Spleen (tissue), 11 donors: ENCODE measurements at regions not wholly inside any gene's neighbourhood (a gene's known extent, or its start where the extent isn't known, plus 50 kb on each side); places are given as distances from the start of the nearest gene placed in this dataset.

Experiments
- DNase-seq: peaks from one replicate; pipeline ENCODE4 v3.0.0-alpha.2; 2020
- H3K27ac ChIP-seq, 8 donors: fragments of 200-600 bp; sonication (generic) in 7 of 8; 1 replicate in 4 of 8; 2 replicates in 4 of 8; pipeline versions ENCODE4 v1.5.0 to v1.8.0; 2016 to 2021; ENCODE audit warnings: inconsistent platforms in 4 of 8, mild to moderate bottlenecking in 4 of 8, moderate library complexity in 1 of 8
- H3K27me3 ChIP-seq, 7 donors: fragments of 200-600 bp; sonication (generic) in 6 of 7; replicated peaks in 1 of 7; 1 replicate in 4 of 7; 2 replicates in 3 of 7; pipeline versions ENCODE4 v1.5.0 to v1.8.0; 2016 to 2021; ENCODE audit warnings: inconsistent platforms in 3 of 7, mild to moderate bottlenecking in 1 of 7
- H3K36me3 ChIP-seq, 6 donors: fragments of 200-600 bp; sonication (generic) in 5 of 6; 1 replicate in 4 of 6; 2 replicates in 2 of 6; pipeline versions ENCODE4 v1.5.0 to v1.8.0; 2016 to 2021; ENCODE audit warnings: inconsistent platforms in 2 of 6
- H3K4me1 ChIP-seq, 6 donors: fragments of 200-600 bp; sonication (generic) in 5 of 6; 1 replicate in 3 of 6; 2 replicates in 3 of 6; pipeline versions ENCODE4 v1.5.0 to v1.8.0; 2016 to 2021; ENCODE audit warnings: inconsistent platforms in 3 of 6
- H3K4me3 ChIP-seq, 8 donors: fragments of 200-600 bp; sonication (generic) in 7 of 8; 1 replicate in 4 of 8; 2 replicates in 4 of 8; pipeline versions ENCODE4 v1.5.0 to v1.8.0; 2016 to 2021; ENCODE audit warnings: inconsistent platforms in 4 of 8, mild to moderate bottlenecking in 4 of 8, moderate library complexity in 2 of 8
- H3K9me3 ChIP-seq, 8 donors: fragments of 200-600 bp; sonication (generic) in 7 of 8; 1 replicate in 4 of 8; 2 replicates in 4 of 8; pipeline versions ENCODE4 v1.5.0 to v1.8.0; 2016 to 2021; ENCODE audit warnings: inconsistent platforms in 4 of 8
- CTCF ChIP-seq, 11 experiments: fragments of 200-600 bp in 7 of 11; fragments of 450-650 bp in 4 of 11; sonication (generic) in 4 of 11; IDR thresholded peaks in 8 of 11; conservative IDR thresholded peaks in 3 of 11; 1 replicate in 7 of 11; 2 replicates in 4 of 11; pipeline versions ENCODE4 v1.4.0 to v1.8.0; 2016 to 2021; ENCODE audit warnings: antibody characterized with exemption in 11 of 11, inconsistent platforms in 4 of 11, mild to moderate bottlenecking in 1 of 11
- POLR2A ChIP-seq, 3 donors: fragments of 450-650 bp; IDR thresholded peaks; one replicate each; pipeline ENCODE4 v1.5.1; 2017; ENCODE audit warnings: antibody characterized with exemption in 3 of 3, mild to moderate bottlenecking in 1 of 3
- POLR2AphosphoS5 ChIP-seq, 3 donors: sonication (generic); formaldehyde crosslinking; IDR thresholded peaks; one replicate each; pipeline ENCODE4 v1.5.1; 2017; ENCODE audit warnings: antibody characterized with exemption in 3 of 3
- WGBS, 5 donors: extraction: QIAGEN DNeasy Blood & Tissue Kit in 3 of 5; methylation state at CpG; one replicate each; pipeline versions ENCODE4 v1.1.5 to v1.1.7; 2013 to 2018; 5-methylcytosine and 5-hydroxymethylcytosine counted together
- intact Hi-C: fragments of 100-400 bp; cut with DNase I; formaldehyde crosslinking; loops from one replicate; pipeline ENCODE4 v1.15.0; 2023; ENCODE audit warnings: low total_unique reads
- donor health status: healthy with polysubstance abuse.
- donor health status: DM: no; HTN: no; CAD: no; lungs with moderate emphysema.
- donor health status: DM: no; HTN: no; CAD: no.
- donor health status: Bipolar disorder and iron deficiency.
- donor health status: healthy.
- donor health status: DM: no; HTN: no; CAD: no.
- donor health status: DM: yes; HTN: yes; CAD: no.

- H3K27me3 ChIP-seq: peaks cover 0 to 35% (median 0%) of the 10 kb centered on the region in 7 donors
- no peak for TF ChIP-seq CTCF (IDR thresholded peaks at IDR 0.05 in 8 of 11, conservative IDR thresholded peaks at IDR 0.05 in 3 of 11)
- TF ChIP-seq POLR2AphosphoS5 (IDR thresholded peaks at IDR 0.05): no peak
- TF ChIP-seq POLR2A (IDR thresholded peaks at IDR 0.05): no peak
- intact Hi-C loops: no loop called here
- 31 to 50% (median 39%) methylated on average over 1 of the region's 1 CpG for WGBS, 5 donors
- no peaks in the 10 kb centered on the region for H3K4me1 ChIP-seq
- H3K27ac ChIP-seq: no peak overlapping the region
- no peak overlapping the region for H3K4me3 ChIP-seq
- no peak for DNase-seq
- H3K36me3 ChIP-seq: no peaks in the 10 kb centered on the region
- H3K9me3 ChIP-seq: no peaks in the 10 kb centered on the region
These were observed 57.5 kb downstream of the SST start for GRCh38 chr3:187612656-187613055.

GRCh38 chr3:187610981-187611511 is 59.1 kb downstream of the SST start:
- intact Hi-C loops: no loop called here
- H3K9me3 ChIP-seq: no peaks in the 10 kb centered on the region
- TF ChIP-seq POLR2AphosphoS5 (IDR thresholded peaks at IDR 0.05): no peak
- TF ChIP-seq CTCF (IDR thresholded peaks at IDR 0.05 in 8 of 11, conservative IDR thresholded peaks at IDR 0.05 in 3 of 11): no peak
- TF ChIP-seq POLR2A (IDR thresholded peaks at IDR 0.05): no peak
- H3K27ac ChIP-seq: no peak overlapping the region
- WGBS, 5 donors: 0 to 32% (median 16%) methylated on average over 1 of the region's 1 CpG
- no peaks in the 10 kb centered on the region for H3K4me1 ChIP-seq
- H3K4me3 ChIP-seq: no peak overlapping the region
- peaks cover 0 to 47% (median 0%) of the 10 kb centered on the region in 7 donors for H3K27me3 ChIP-seq
- no peak for DNase-seq
- H3K36me3 ChIP-seq: no peaks in the 10 kb centered on the region

- no peaks in the 10 kb centered on the region for H3K9me3 ChIP-seq
- no peak overlapping the region for H3K4me3 ChIP-seq
- H3K36me3 ChIP-seq: no peaks in the 10 kb centered on the region
- DNase-seq: no peak
- intact Hi-C loops: no loop called here
- H3K4me1 ChIP-seq: no peaks in the 10 kb centered on the region
- H3K27me3 ChIP-seq: peaks cover 0 to 28% (median 0%) of the 10 kb centered on the region in 7 donors
- WGBS, 5 donors: 27 to 44% (median 37%) methylated on average over 2 of the region's 2 CpGs
- TF ChIP-seq POLR2A (IDR thresholded peaks at IDR 0.05) (no peak), POLR2AphosphoS5 (IDR thresholded peaks at IDR 0.05) (no peak), CTCF (IDR thresholded peaks at IDR 0.05 in 8 of 11, conservative IDR thresholded peaks at IDR 0.05 in 3 of 11) (no peak)
- H3K27ac ChIP-seq: no peak overlapping the region
These were observed 75.9 kb downstream of the SST start for GRCh38 chr3:187594272-187594671.

- TF ChIP-seq POLR2A (IDR thresholded peaks at IDR 0.05): no peak
- no peak for TF ChIP-seq POLR2AphosphoS5 (IDR thresholded peaks at IDR 0.05)
- no peaks in the 10 kb centered on the region for H3K9me3 ChIP-seq
- no peaks in the 10 kb centered on the region for H3K4me1 ChIP-seq
- no peaks in the 10 kb centered on the region for H3K36me3 ChIP-seq
- H3K4me3 ChIP-seq: no peak overlapping the region
- intact Hi-C loops: no loop called here
- H3K27ac ChIP-seq: no peak overlapping the region
- DNase-seq: no peak
- 71 to 93% (median 82%) methylated on average over 5 of the region's 5 CpGs for WGBS, 5 donors
- peaks cover 0 to 34% (median 0%) of the 10 kb centered on the region in 7 donors for H3K27me3 ChIP-seq
These were observed 76.7 kb downstream of the SST start for GRCh38 chr3:187593451-187593850.
